ENCODE measurements at regions not wholly inside any gene's neighbourhood (a gene's known extent, or its start where the extent isn't known, plus 50 kb on each side); places are given as distances from the start of the nearest gene placed in this dataset.

DNA sequence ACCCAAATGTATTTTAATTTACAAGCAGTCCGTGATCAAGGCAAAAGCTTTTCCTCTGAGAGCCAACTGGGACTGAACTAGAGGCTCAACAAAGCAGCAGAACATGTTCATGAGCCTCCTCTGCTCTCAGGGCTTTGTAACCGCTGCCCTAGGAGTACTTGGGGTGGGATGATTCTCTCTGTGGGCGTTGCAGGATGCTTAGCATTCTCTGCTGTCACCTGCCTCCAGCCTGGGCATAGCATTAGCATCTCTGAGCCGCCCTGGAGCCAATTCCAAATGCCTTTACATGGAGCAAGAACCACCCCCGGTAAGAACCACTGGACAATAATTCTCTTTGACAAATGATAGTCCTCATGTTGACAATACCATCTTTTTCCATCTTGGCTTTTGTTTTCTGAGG lies 237.6 kb upstream of the CDH4 start:
- DNase-seq (ENCODE audit: low read depth) = no peak

DNA sequence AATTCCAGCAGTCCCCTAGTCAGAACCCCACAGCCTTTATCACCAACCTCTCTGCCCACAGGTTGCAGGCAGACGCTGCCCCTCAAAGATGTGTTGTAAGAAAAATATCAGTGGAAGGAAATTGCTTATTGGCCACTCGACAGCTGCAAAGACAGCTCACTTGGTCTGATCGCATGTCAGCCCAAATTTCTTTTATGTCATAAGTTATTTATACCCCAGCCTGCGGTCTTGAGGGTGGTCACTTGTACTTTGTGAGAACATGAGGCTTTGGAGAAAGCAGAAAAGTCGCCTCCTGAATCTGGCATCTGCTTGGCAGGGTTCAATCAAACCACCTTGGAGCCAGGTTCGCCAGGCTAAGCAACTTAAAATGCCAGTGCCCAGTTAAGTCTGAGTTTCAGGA lies 236.5 kb upstream of the CDH4 start:
- DNase-seq (ENCODE audit: low read depth) = no peak

DNA sequence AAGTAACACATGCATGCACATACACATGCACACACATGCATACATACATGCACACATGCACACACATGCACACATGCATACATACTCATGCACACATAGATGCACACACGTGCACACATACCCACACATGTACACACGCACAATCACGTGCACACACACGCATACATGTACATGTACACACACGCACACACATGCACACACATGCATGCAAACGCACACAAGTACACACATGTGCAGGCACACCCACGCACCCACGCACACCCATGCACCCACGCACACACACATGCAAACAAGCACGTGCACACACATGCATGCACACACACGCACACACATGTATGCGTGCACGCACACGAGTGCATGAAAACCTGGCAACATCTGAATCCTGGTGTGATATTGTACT lies 232.7 kb upstream of the CDH4 start:
- no peak for DNase-seq (ENCODE audit: low read depth)

DNA sequence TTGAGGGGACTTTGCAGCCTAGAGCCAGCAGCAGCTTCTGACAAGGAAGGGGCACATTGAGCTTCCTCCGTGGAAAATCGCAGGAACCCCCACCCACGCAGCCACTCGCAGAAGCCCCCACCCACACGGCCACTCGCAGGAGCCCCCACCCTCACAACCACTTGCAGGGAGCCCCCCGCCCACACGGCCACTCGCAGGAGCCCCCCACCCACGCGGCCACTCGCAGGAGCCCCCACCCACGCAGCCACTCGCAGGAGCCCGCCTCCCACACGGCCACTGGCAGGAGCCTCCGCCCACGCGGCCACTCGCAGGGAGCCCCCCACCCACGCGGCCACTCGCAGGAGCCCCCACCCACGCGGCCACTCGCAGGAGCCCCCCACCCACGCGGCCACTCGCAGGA lies 228.4 kb upstream of the CDH4 start:
- no peak for DNase-seq (ENCODE audit: low read depth)

DNA sequence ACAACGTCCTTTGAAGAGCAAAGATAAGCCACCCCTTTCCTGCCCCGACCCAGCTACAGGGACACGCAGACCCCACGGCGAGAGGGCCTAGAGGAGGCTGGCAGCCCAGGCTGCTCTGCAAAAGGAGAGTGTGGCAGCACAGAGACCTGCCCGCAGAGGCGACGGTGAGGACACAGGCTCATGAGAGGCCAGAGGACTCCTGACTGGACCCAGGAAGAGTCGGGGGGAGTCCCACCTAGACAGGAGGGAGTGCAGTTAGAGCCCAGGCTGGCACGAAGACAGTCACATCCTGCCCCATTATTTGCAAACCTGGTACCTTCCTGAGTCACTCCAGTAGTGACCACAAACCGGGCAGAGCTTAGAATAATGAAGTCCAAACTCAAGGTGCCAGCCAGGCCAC lies 227.7 kb upstream of the CDH4 start:
- no peak for DNase-seq (ENCODE audit: low read depth)

DNA sequence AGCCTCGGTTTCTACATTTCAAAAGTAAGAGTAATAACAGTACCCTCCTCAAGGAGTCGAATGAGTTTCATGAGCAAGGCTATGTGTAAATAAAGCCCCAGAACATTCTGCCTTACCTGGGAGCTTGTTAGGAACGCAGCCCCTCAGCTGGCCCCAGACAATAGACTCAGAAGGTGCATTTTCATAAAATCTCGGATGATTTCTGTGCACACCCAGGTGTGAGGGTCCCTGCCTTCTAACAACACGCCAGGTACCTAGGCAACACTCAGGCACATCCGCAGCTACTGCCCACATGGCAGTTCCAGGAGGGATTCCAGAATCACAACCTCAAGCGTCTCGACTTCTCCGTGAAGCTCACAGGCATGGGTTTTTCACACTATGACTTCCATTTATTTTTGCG lies 226.5 kb upstream of the CDH4 start:
- no peak for DNase-seq (ENCODE audit: low read depth)

DNA sequence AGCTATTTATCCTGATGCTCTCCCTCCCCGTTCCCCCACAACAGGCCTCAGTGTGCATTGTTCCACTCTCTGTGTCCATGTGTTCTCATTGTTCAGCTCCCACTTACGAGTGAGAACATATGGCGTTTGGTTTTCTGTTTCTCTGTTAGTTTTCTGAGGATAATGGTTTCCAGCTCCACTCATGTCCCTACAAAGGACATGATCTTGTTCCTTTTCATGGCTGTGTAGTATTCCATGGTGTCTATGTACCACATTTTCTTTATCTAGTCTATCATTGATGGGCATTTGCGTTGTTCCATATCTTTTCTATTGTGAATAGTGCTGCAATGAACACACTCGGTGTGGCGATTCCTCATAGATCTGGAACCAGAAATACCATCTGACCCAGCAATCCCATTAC lies 225.9 kb upstream of the CDH4 start:
- no peak for DNase-seq (ENCODE audit: low read depth)

DNA sequence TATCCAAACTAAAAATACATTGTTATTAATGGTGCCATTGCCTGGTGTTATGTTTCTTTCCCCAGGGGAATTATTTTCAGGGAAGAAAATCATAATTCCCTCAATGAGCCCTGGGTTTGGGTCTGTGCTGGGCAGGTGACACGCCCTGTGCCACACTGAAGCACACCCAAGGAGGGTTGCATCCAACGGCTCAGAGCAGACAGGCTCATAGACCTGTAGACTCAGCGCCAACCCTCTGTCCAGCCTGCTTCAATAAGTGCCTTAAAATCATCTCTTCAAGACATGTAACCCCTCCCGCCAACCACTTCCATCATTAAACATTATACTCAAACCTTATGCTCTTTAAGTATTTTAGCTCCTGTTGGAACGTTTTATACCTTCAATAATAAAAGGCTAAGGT lies 225.3 kb upstream of the CDH4 start:
- no peak for DNase-seq (ENCODE audit: low read depth)

DNA sequence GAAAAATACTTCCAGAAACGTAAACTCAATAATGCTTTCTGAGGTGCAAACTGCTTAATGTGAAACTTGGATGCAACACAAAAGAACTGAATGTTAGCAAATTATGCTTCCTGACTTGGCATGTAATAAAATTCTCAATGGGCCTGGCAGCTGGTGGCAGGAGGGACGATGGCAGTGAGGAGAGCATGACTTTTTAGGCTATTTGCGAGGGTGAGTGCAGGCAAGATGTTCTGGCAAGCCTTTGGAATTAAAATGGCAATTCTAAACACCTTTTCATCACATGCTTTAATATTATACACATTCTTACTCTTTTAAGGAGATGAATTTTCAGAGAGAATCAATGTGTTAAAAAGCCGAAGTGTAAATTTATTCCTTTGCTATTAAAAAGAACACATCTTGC lies 224.8 kb upstream of the CDH4 start:
- no peak for DNase-seq (ENCODE audit: low read depth)

DNA sequence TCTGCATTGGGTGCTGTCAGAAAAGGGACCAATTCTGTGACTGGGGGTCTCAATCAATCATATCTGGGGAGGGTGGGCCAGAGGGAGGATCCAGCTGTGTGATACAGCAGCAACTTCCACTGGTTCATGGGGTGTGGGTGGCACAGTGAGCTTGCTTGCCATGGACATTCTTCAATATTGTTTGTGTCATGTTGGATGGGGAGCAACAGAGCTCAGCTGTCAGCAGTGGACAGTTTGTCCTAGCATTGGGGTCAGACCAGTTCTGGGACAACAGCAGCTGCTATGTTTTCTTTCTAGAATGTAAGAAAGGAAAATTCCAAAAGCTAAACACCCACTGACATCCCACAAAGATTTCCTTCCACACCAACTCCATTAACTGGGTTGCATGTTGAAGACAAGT lies 221.9 kb upstream of the CDH4 start:
- no peak for DNase-seq (ENCODE audit: low read depth)

DNA sequence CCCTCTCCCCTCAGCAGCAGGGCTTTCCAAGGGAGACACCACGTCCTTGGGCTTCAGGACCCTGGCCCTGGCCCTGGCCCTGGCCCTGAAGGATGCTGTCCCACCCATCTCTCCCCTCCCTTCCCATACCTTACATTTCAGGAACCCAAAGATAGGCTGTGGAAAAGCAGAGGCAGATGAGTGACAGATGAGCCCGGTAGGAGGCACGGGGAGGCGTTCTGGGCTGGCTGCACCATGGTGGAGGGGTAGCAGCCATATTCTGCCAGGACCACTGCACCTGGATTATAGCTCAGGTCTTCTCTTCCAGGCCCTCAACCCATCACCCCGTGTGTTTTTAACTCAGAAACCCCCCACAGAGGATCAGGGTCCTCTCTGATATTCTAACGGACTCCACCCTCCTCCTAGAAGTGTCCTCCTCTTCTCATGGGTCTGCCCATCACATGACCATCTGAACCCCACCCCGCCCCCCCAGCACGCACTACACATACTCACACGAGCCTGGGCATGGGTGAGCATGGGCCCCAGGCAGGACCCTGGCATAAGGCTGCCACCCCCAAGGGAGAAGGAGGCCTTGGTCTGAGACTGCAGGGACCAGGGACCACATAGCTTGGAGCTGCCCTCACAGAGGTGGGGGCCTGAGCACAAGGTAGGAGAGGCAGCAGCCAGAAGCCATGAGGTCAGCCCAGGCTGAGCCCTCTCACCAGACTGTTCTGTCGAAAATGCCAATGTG lies 220.8 kb upstream of the CDH4 start:
- DNase-seq (ENCODE audit: low read depth) = no peak

DNA sequence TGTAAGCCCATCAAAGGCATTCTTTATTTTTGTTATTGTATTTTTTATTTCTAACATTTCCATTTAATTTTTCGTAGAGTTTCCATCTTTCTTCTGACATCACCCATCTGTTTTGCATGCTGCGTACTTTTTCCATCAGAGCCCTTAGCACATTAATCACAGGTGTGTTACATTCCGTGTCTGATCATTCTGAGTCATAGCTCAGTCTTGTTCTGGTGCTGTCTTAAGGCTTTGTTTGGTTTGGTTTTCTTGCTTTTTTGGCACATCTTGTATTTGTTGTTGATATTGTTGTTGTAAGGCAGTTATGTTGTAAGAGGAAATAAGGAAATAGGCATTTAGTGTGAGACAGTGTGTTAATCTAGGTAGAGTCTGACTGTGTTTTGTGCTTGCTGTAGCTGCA lies 214.6 kb upstream of the CDH4 start:
- DNase-seq (ENCODE audit: low read depth) = no peak

DNA sequence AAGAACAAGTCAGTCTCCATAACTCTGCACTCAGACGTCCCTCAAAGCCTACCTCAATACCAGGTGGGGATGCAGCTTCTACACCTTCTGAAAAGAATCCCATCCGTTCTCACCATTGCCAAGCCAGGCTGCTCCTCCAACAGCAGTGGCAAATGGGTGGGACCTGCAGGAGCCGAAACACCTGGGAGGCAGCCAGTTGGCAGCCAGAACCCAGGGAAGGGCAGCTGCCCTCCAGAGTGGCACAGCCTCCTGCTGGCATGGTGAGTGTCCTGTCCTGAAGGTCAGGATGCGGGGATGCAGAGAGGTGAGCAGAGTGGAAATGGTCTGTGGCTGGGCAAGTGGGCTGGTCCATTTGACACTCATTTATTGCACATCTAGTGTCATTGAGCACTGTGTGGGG lies 210.6 kb upstream of the CDH4 start:
- no peak for DNase-seq (ENCODE audit: low read depth)

DNA sequence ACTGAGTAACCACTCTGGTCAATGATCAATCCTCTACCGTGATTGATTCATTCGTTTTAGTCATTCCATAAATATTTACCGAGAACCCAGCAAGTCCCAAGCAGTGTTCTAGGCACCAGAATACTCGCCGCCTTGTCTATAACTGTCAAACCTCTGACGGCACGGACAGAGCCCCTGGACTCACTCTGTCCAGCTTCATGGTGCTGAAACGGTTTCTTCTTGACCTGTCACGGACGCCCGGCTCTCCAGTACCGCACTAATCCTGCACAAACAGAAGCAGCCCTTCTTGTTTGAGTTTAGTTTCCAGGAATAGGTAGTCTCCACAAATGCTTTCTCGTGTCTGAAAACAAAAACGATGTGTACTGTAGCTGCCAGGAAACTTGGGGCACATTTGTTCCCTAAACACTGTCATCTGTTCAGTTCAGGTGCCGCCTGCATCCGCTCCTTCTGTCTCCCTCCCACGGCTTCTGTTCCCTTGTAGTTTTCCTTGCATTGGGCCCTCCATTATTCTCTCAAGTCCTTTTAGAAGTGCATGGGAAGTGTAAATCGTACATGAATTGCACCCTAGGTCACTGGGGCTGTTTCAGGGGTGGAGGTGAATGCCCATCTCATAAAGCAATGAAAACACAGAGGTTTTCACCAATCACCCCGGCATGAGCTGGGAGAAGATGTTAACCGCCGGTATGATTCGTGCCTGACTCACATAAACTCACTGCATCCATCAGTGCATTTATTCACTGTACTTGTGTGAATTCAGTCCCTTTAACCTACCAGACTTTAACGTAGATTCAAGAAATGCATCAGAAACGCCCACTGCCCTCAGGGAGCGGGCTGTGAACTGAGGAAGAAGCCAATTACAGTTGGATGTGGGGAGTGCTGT lies 209.3 kb upstream of the CDH4 start:
- peak; percentile 14 for DNase-seq (ENCODE audit: low read depth)

DNA sequence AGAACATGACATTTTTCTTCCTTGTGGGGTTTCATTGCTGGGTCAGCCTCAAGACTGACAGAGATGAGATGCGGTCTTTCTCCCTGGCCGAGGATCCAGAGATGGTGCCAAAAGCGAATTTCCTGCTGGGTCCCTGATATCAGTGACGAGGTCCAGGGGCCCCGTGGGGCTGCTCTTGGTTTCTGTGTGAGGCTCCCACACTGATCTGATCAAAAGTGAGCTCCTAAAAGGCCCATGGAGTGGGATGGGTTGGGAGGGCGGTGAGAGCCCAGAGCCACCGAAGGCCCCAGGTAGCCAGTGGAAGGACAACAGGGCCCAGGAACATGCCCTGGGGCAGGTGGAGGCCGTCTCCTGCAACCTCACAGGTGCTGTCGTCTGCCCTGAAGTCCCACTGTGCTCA lies 208.4 kb upstream of the CDH4 start:
- no peak for DNase-seq (ENCODE audit: low read depth)

DNA sequence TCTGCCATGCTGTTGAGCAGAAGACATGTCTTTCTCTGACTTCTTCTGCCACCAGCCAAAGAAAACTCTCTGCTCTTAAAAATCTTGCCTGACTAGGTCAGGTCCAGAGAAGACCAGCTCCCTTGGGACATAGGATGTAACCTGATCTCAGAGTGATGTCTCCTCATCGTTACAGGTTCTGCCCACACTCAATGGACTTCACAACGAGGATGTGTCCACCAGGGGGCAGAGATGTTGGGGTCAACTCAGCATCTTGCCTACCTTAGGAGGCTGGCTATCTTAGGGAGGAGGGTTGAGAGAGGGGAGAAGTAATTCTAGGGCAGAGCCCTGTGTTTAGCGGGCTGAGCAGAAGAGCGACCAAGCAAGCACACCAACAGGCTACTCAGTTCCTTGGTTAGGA lies 207.6 kb upstream of the CDH4 start:
- no peak for DNase-seq (ENCODE audit: low read depth)

DNA sequence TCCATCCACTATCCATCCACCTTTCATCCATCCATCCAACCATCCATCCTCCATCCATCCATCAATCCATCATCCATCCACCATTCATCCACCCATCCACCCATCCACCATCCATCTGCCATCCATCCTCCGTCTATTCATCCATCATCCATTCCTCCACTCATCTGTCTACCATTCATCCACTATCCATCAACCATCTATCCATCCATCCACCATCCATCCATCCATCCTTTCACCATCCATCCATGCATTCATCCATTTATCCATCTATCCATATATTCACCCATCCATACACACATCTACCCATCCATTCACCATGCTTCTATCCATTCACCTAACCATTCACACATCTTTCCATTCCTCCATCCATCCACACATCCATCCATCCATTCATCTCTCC lies 207.0 kb upstream of the CDH4 start:
- no peak for DNase-seq (ENCODE audit: low read depth)

DNA sequence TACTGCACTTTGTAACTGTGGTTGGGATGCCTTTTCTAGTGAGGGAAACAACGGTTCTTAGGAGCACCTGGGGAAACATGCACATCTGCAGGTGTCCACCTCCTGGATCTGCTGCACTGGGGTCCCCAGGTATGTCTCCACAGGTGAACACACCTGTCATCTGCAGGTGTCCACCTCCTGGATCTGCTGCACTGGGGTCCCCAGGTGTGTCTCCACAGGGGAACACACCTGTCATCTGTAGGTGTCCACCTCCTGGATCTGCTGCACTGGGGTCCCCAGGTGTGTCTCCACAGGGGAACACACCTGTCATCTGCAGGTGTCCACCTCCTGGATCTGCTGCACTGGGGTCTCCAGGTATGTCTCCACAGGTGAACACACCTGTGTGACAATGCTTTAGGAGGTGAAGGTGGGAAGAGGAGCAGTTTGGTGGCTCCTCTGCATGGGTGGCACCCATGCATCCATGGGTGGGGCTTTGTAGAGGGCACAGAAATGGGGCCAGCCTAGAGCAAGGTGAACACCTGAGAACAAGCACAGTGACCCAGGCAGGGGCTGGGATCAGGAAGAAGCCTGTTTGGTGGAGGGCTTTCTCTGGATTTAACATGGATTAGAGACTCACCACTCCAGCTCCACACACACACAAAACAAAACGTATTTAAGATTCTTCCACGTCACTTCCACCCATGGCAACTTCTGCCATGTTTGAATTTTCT lies 206.0 kb upstream of the CDH4 start:
- DNase-seq (ENCODE audit: low read depth) = no peak

DNA sequence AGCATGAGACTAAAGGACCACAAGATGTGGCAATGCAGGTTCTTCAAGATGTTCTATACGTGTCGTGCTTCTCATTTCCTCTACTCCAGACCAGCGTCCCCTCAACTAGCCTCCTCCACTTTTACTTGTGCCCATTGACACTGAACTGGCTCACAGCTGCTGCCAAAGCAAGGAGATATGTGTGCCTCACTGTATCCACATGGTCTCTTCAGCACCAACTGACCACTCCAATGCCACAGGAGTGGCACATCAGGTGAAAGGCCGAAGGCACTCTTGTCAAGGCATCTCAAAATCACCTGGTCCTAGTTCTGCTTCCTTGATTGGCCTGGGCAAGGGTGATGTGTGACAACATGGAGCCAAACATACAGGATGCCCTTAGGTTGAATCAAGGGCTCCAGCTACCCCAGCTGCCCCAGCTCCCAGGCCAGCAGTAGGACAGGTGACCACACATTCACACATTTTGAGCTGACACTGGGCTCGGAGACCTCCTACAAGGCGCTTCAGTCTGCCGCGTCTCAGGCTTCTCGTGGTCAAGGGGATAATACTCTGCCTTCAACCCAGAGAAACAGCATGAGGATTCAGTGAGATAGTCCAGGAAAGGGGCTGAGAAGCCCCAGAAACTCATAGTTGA lies 205.2 kb upstream of the CDH4 start:
- no peak for DNase-seq (ENCODE audit: low read depth)

DNA sequence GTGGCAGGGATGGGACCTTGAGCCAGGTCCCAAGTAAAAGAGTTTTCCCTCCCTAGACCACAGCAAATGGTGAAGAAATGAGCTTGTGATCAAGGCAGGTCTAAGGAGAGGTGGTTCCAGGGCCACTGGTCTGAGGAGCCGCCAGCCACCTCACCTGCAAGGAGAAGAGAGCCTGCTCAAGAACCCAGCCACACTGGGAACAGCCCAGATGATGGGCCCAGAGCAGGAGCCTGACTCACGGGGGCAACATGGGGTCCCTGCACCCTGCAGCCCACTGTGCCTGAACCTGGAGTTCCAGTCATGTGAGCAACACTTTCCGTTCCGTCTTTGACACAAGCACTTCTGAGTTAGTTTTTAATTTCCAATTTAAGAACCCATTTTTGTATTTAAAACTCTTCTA lies 204.5 kb upstream of the CDH4 start:
- no peak for DNase-seq (ENCODE audit: low read depth)

DNA sequence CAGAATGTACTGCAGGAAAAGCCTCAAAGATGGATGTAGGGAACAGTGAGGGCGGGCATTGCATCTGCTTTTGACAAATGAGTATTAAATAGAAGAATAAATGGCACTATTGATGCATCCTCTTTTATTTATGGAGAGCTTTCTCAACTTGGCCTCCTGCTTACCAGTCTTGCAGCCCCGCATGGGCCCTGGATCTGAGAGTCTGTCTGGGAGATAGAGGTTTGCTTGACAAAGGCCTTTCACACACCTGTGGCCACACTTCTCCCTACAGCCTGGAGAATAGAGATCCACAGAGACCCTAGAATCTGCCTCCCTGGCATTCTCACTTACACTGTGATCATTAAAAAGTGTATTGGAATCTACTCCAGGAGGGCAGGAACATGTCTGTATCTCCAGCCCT lies 203.8 kb upstream of the CDH4 start:
- no peak for DNase-seq (ENCODE audit: low read depth)

DNA sequence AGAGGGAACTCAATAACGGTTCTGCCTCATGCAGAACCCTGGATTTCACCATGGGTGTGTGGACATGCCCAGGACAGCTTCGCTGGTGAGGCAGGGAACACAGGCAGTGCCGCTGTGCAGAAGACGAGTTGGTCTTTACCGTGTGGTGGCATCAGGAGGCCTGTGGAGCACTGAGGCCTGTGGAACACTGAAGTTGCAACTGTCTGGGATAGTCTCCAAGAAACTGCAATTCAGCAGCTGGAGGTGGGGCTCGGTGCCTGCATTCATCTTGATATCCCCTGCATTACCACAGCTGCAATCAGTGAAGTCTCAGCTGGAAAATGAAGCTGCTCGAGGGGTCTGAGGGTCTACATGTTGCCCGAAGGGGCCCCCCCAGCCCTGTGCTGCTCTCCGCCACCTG lies 202.4 kb upstream of the CDH4 start:
- no peak for DNase-seq (ENCODE audit: low read depth)

Measured in HS-5 (cell line).